Ishikawa (cell line): ENCODE measurements at regions not wholly inside any gene's neighbourhood (a gene's known extent, or its start where the extent isn't known, plus 50 kb on each side); places are given as distances from the start of the nearest gene placed in this dataset.

Source experiments
- CEBPB ChIP-seq: IDR thresholded peaks from 2 replicates; pipeline ENCODE4 v1.6.1; 2012
- EGR1 ChIP-seq: IDR thresholded peaks from 2 replicates; pipeline ENCODE4 v1.6.1; 2012
- RAD21 ChIP-seq: IDR thresholded peaks from 2 replicates; pipeline ENCODE4 v1.6.1; 2012; ENCODE audit warnings: low read depth
- TAF1 ChIP-seq: IDR thresholded peaks from 2 replicates; pipeline ENCODE4 v1.6.1; 2012; ENCODE audit warnings: low read depth, mild to moderate bottlenecking
- TEAD4 ChIP-seq: IDR thresholded peaks from 2 replicates; pipeline ENCODE4 v1.6.1; 2012
- YY1 ChIP-seq: IDR thresholded peaks from 2 replicates; pipeline ENCODE4 v1.6.1; 2012; ENCODE audit warnings: low read depth
- TF ChIP-seq, protein P1 (sequence below): IDR thresholded peaks from 2 replicates; pipeline ENCODE4 v1.6.1; 2012
- TF ChIP-seq, protein P2 (sequence below): IDR thresholded peaks from 2 replicates; pipeline ENCODE4 v1.6.1; 2012
- TF ChIP-seq, protein P3 (sequence below): IDR thresholded peaks from 2 replicates; pipeline ENCODE4 v1.6.1; 2012; ENCODE audit warnings: low read depth, mild to moderate bottlenecking

DNA sequence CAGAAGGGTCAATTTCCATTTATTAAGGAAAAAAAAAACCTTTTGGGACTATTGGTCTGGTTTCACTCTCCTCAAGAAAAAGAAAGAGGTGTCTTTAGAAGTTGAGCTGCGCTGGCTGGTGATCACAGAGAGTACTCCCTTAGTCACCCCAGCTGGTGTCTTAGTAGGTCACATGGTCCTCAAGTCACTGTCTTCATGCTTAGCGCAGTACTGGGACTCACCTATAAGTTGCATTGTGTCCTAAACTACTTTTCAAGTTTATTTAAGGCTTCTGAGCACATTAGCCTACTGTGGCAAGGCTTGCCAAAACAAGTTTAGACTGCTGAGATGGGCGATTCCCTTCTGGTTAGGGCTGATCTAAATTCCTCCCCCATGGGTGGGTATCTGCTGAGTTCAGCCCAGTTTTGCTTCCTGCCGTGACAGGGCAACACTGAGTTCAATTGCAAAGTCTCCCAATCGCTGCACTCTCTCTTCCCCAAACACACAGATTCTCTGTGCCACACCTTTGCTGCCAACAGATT is 824.9 kb upstream of the CRIM1 start:
- TF ChIP-seq CEBPB (no peak), EGR1 (no peak), YY1 (no peak), TAF1 (no peak), RAD21 (no peak), TEAD4 (no peak)
- TF ChIP-seq, protein P1, sequence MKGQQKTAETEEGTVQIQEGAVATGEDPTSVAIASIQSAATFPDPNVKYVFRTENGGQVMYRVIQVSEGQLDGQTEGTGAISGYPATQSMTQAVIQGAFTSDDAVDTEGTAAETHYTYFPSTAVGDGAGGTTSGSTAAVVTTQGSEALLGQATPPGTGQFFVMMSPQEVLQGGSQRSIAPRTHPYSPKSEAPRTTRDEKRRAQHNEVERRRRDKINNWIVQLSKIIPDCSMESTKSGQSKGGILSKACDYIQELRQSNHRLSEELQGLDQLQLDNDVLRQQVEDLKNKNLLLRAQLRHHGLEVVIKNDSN: no peak
- TF ChIP-seq, protein P2, sequence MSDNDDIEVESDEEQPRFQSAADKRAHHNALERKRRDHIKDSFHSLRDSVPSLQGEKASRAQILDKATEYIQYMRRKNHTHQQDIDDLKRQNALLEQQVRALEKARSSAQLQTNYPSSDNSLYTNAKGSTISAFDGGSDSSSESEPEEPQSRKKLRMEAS: no peak
- TF ChIP-seq, protein P3, sequence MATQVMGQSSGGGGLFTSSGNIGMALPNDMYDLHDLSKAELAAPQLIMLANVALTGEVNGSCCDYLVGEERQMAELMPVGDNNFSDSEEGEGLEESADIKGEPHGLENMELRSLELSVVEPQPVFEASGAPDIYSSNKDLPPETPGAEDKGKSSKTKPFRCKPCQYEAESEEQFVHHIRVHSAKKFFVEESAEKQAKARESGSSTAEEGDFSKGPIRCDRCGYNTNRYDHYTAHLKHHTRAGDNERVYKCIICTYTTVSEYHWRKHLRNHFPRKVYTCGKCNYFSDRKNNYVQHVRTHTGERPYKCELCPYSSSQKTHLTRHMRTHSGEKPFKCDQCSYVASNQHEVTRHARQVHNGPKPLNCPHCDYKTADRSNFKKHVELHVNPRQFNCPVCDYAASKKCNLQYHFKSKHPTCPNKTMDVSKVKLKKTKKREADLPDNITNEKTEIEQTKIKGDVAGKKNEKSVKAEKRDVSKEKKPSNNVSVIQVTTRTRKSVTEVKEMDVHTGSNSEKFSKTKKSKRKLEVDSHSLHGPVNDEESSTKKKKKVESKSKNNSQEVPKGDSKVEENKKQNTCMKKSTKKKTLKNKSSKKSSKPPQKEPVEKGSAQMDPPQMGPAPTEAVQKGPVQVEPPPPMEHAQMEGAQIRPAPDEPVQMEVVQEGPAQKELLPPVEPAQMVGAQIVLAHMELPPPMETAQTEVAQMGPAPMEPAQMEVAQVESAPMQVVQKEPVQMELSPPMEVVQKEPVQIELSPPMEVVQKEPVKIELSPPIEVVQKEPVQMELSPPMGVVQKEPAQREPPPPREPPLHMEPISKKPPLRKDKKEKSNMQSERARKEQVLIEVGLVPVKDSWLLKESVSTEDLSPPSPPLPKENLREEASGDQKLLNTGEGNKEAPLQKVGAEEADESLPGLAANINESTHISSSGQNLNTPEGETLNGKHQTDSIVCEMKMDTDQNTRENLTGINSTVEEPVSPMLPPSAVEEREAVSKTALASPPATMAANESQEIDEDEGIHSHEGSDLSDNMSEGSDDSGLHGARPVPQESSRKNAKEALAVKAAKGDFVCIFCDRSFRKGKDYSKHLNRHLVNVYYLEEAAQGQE: no peak
